NCI-H526 (cell line): ENCODE measurements at regions not wholly inside any gene's neighbourhood (a gene's known extent, or its start where the extent isn't known, plus 50 kb on each side); places are given as distances from the start of the nearest gene placed in this dataset.
"Not testable (repeated sequence)": the region's sequence is repeated elsewhere in the genome, so short reads cannot be mapped to it uniquely, and the experiment has no call there.

Source experiments
- DNase-seq, 2 experiments: peaks; one replicate each; lab custom pipeline; 2025; lab: John Stamatoyannopoulos, UW

- no peak for DNase-seq
Observed at GRCh38 chr6:149127212-149127611, 190.3 kb upstream of the TAB2 start.

- DNase-seq: no peak
Observed at GRCh38 chr6:149128489-149129145, 188.9 kb upstream of the TAB2 start.

GRCh38 chr6:149129371-149130077, 188.0 kb upstream of the TAB2 start:
- DNase-seq: no peak

GRCh38 chr6:149130090-149130489, 187.4 kb upstream of the TAB2 start:
- DNase-seq: no peak

- DNase-seq: no peak
Observed at GRCh38 chr6:149130508-149130907, 187.0 kb upstream of the TAB2 start.

- DNase-seq: no peak
Observed at GRCh38 chr6:149131891-149132290, 185.6 kb upstream of the TAB2 start.

- no peak for DNase-seq
Observed at GRCh38 chr6:149132336-149132735, 185.2 kb upstream of the TAB2 start.

GRCh38 chr6:149134511-149134933, 183.0 kb upstream of the TAB2 start:
- no peak for DNase-seq

- no peak for DNase-seq
Observed at GRCh38 chr6:149135809-149136208, 181.7 kb upstream of the TAB2 start.

DNA sequence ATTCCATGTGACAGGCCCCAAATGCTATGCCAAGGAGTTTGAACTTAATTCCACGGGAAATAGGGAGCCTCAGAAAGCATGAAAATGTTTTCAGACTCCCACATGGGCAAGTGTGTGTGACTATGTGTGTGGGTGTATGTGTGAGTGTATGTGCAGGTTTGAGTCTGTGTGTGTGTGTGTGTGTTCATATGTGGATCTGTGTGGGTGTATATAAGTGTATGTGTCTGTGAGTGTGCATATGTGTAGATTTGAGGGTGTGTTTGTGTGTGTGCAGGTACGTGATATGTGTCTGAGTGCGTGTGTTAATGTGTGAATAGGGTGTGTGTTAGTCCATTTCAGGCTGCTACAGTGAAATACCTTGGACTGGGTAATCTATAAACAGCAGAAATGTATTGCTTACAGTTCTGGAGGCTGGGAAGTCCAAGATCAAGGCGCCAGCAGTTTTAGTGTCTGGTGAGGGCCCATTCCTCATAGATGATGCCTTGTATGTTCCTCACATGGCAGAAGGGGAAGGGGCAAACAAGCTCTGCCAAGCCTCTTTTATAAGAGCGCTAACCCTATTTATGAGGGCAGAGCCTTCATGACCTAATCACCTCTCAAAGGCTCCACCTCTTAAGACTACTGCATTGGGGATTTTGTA, 181.1 kb upstream of the TAB2 start:
- DNase-seq: no peak

DNA sequence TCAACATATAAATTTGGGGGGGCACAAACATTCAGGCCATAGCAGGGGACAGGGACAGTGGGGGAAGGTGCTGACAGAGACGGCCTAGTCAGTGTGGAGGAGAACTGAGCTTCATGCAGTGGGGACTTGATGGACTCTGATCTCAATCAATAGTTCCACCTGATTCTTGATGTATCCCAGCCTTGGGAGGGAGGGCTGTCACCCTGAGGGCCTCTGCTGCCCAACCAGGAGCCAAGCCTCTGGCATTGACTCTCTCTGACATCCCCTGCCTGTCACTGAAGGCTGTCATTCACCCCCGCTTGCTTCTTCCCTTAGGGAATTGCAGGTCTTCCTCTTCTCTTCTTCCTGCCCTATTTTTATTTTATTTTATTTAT, 180.6 kb upstream of the TAB2 start:
- no peak for DNase-seq

- no peak for DNase-seq
Observed at GRCh38 chr6:149137594-149137993, 179.9 kb upstream of the TAB2 start.

GRCh38 chr6:149138089-149138488, 179.4 kb upstream of the TAB2 start:
- no peak for DNase-seq

- peak; percentile 4 to 20 for DNase-seq
Observed at GRCh38 chr6:149138699-149139294, 178.7 kb upstream of the TAB2 start.

- no peak for DNase-seq
Observed at GRCh38 chr6:149139782-149140136, 177.8 kb upstream of the TAB2 start.

DNA sequence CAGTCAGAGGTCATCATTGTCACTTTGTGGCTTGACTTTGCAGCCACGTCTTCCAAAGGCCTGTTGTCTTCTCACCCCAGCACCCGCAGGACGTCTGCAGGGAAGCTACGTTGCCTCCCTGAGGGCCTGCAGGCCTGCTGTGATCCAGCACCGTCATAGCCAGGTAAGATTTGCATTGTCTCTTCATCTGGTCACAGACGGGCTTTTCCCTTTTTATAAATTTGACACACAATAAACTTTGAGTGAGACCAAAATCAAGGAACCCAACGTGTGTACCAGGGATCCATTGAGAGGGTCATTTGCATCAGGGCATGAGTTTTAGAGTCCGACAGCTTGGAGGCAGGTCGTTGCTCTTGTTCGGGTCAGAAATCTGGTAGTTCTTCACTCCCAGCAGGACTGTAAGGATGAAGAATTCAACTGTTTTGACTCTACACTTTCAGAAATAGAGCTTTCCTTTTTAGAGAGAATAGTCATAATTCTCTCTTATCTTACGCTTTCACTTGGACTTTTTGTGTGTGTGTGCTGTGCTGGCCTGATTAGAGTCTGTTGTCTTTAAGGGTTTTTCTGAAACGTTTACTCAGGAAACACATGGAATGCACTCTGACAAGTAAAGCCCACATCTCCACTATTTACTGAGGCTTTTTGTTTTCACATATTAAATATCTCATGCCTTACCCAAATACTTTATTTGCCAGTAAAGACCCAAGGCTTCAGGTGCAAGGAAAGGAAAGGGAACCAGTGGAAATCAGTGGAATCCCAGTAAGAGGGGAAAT, 177.2 kb upstream of the TAB2 start:
- no peak for DNase-seq

DNA sequence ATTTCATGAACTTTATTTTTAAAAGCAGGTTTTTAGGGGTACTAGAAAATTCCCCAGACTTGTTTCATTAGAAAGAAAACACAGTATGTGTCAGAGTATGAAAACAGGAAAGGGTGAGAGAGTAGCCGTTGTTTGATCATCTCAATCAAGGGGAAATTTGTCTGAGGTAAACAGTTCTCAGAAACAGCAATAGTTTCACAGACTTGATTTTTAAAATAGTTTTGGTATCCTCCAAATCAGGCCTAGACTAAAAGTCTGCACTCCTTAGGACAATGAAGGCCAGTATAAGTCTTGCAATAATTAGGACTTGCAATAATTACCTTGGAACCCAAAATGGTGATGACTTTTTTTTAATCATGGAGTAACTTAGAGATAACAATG, 176.6 kb upstream of the TAB2 start:
- no peak for DNase-seq

- DNase-seq: no peak
Observed at GRCh38 chr6:149142924-149143429, 174.5 kb upstream of the TAB2 start.

GRCh38 chr6:149145800-149146199, 171.7 kb upstream of the TAB2 start:
- DNase-seq: not testable (repeated sequence)

DNA sequence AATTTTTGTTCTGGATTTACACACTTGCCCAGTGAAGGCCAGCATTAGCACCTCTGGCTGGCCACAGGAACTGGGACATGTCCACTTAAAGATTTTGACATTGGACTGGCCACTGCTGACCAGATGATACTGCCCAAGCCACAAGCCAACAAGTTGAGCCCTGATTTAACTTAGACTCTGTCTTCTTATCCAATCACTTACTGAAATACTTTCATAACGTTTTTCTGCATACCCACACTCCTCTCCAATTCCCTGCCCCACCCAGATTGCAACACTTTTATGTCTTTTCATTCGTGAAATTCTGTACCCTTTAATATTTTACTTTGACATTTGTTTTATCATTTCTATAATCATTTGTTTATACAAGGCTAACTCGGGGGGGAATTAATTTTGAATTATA, 170.3 kb upstream of the TAB2 start:
- no peak for DNase-seq

DNA sequence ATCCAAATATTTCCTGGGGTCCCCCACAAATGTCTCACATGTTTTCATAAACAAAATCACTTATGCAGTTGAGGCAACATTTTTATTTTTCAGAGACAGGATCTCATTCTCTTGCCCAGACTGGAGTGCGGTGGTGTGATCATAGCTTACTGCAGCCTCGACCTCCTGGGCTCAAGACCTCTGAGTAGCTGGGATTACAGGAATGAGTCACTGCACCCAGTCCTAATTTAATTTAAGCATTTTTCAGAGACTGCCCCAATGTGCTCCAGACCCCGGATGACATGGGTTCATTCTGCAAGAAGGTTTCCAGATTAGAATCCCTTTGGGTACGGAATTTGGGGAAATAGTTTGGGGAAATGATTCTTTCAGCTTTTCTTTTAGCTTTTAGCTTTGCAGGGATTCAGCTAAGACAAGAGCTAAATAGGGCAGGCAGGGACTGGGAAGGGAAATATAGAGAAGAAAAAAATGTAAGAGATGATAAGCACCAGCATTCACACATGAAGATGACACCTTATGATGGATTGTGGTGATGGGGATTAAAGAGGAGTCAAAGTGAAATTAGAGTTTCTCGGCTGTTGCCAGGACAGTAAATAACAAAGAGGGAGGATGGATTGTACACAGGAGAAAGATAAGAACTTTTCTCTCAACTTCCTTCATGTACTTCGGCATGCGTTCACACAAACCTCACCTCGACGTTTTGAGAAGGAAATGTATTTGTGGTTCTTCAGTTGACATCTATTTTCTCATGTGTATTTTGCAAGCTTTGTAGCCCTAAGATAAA, 169.4 kb upstream of the TAB2 start:
- no peak for DNase-seq
